Mononuclear cell (primary cell): ENCODE measurements at regions not wholly inside any gene's neighbourhood (a gene's known extent, or its start where the extent isn't known, plus 50 kb on each side); places are given as distances from the start of the nearest gene placed in this dataset.

ENCODE experiments used
- H3K27me3 ChIP-seq: 2 replicates; pipeline ENCODE4 v1.6.0; 2011; ENCODE audit warnings: low read length, control low read depth; ENCODE audit not compliant: insufficient read depth
- H3K4me1 ChIP-seq: 2 replicates; pipeline ENCODE4 v1.5.1; 2011; ENCODE audit warnings: mild to moderate bottlenecking, low read length, control low read depth; ENCODE audit not compliant: insufficient read depth
- H3K4me3 ChIP-seq: 2 replicates; pipeline ENCODE4 v1.5.1; 2011; ENCODE audit warnings: mild to moderate bottlenecking, low read length, moderate library complexity
- H3K9me3 ChIP-seq: 2 replicates; pipeline ENCODE4 v1.5.1; 2011; ENCODE audit warnings: low read depth, mild to moderate bottlenecking, control low read depth, low read length

GRCh38 chr13:44234566-44234965 is 139.1 kb upstream of the SERP2 start:
- Histone ChIP-seq H3K4me1 (peaks cover 18% of the 10 kb centered on the region), H3K4me3 (no peak overlapping the region), H3K27me3 (no peaks in the 10 kb centered on the region), H3K9me3 (no peaks in the 10 kb centered on the region)

- H3K27me3 ChIP-seq: no peaks in the 10 kb centered on the region
- no peaks in the 10 kb centered on the region for H3K9me3 ChIP-seq
- H3K4me3 ChIP-seq: no peak overlapping the region
- peaks cover 18% of the 10 kb centered on the region for H3K4me1 ChIP-seq
Observed at GRCh38 chr13:44236370-44236769, 137.3 kb upstream of the SERP2 start.

GRCh38 chr13:44236801-44237207 is 136.8 kb upstream of the SERP2 start:
- H3K4me1 ChIP-seq: peaks cover 18% of the 10 kb centered on the region
- no peaks in the 10 kb centered on the region for H3K9me3 ChIP-seq
- H3K27me3 ChIP-seq: no peaks in the 10 kb centered on the region
- no peak overlapping the region for H3K4me3 ChIP-seq

- H3K27me3 ChIP-seq: no peaks in the 10 kb centered on the region
- H3K9me3 ChIP-seq: no peaks in the 10 kb centered on the region
- H3K4me3 ChIP-seq: no peak overlapping the region
- H3K4me1 ChIP-seq: peaks cover 18% of the 10 kb centered on the region
Observed at GRCh38 chr13:44237276-44237767, 136.3 kb upstream of the SERP2 start.

- peaks cover 18% of the 10 kb centered on the region for H3K4me1 ChIP-seq
- H3K27me3 ChIP-seq: no peaks in the 10 kb centered on the region
- H3K9me3 ChIP-seq: no peaks in the 10 kb centered on the region
- no peak overlapping the region for H3K4me3 ChIP-seq
Observed at GRCh38 chr13:44237881-44238421, 135.7 kb upstream of the SERP2 start.

GRCh38 chr13:44240611-44241145 is 132.9 kb upstream of the SERP2 start:
- Histone ChIP-seq H3K4me1 (peaks cover 18% of the 10 kb centered on the region), H3K4me3 (no peak overlapping the region), H3K27me3 (no peaks in the 10 kb centered on the region), H3K9me3 (no peaks in the 10 kb centered on the region)

GRCh38 chr13:44241638-44242037 is 132.0 kb upstream of the SERP2 start:
- Histone ChIP-seq H3K4me1 (peaks cover 16% of the 10 kb centered on the region), H3K27me3 (no peaks in the 10 kb centered on the region), H3K4me3 (no peak overlapping the region), H3K9me3 (no peaks in the 10 kb centered on the region)

GRCh38 chr13:44242766-44243165 is 130.9 kb upstream of the SERP2 start:
- no peaks in the 10 kb centered on the region for H3K9me3 ChIP-seq
- H3K4me3 ChIP-seq: no peak overlapping the region
- no peaks in the 10 kb centered on the region for H3K27me3 ChIP-seq
- H3K4me1 ChIP-seq: peaks cover 4% of the 10 kb centered on the region

GRCh38 chr13:44243198-44243857 is 130.3 kb upstream of the SERP2 start:
- H3K27me3 ChIP-seq: no peaks in the 10 kb centered on the region
- no peaks in the 10 kb centered on the region for H3K4me1 ChIP-seq

GRCh38 chr13:44244288-44244687 is 129.3 kb upstream of the SERP2 start:
- H3K4me3 ChIP-seq: no peak overlapping the region
- H3K4me1 ChIP-seq: no peaks in the 10 kb centered on the region
- H3K9me3 ChIP-seq: no peaks in the 10 kb centered on the region
- H3K27me3 ChIP-seq: no peaks in the 10 kb centered on the region

More at GRCh38 chr13:44243198-44243857, 130.3 kb upstream of the SERP2 start:
- no peaks in the 10 kb centered on the region for H3K9me3 ChIP-seq
- no peak overlapping the region for H3K4me3 ChIP-seq

GRCh38 chr13:44249431-44249836 is 124.2 kb upstream of the SERP2 start:
- Histone ChIP-seq H3K4me1 (no peaks in the 10 kb centered on the region), H3K4me3 (no peak overlapping the region), H3K27me3 (no peaks in the 10 kb centered on the region), H3K9me3 (no peaks in the 10 kb centered on the region)

GRCh38 chr13:44252938-44253337 is 120.7 kb upstream of the SERP2 start:
- Histone ChIP-seq H3K27me3 (no peaks in the 10 kb centered on the region), H3K9me3 (no peaks in the 10 kb centered on the region), H3K4me3 (no peak overlapping the region), H3K4me1 (no peaks in the 10 kb centered on the region)

- H3K27me3 ChIP-seq: no peaks in the 10 kb centered on the region
- no peak overlapping the region for H3K4me3 ChIP-seq
- no peaks in the 10 kb centered on the region for H3K9me3 ChIP-seq
- peaks cover 17% of the 10 kb centered on the region for H3K4me1 ChIP-seq
Observed at GRCh38 chr13:44255771-44256364, 117.8 kb upstream of the SERP2 start.

- Histone ChIP-seq H3K4me3 (no peak overlapping the region), H3K27me3 (no peaks in the 10 kb centered on the region), H3K9me3 (no peaks in the 10 kb centered on the region), H3K4me1 (peaks cover 17% of the 10 kb centered on the region)
Observed at GRCh38 chr13:44257796-44258195, 115.8 kb upstream of the SERP2 start.
